ENCODE measurements at regions not wholly inside any gene's neighbourhood (a gene's known extent, or its start where the extent isn't known, plus 50 kb on each side); places are given as distances from the start of the nearest gene placed in this dataset.

DNA sequence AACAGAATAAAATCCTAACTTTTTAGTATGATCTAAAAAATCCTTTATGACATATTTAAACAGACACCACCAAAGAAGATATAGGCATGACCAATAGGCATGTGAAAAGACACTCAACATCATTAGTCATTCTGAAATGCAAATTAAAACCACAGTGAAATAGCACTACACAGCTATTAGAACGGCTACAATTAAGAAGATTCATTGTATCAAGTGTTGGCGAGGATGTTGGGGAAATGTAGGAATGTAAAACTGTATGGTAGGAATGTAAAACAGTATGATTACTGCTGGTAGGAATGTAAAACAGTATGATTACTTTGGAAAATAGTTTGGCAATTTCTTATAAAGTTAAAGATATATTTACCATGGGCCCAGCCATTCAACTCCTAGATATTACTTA is 253.3 kb upstream of the TCF4 start:
- TF ChIP-seq CTCF (IDR thresholded peaks at IDR 0.05; ENCODE audit: low read length) (no peak), EZH2 (IDR thresholded peaks at IDR 0.05; ENCODE audit: borderline replicate concordance, low read length) (no peak)

Measured in OCI-LY1 (cell line).